Left ventricle myocardium inferior (tissue), 1 donor: ENCODE measurements at regions not wholly inside any gene's neighbourhood (a gene's known extent, or its start where the extent isn't known, plus 50 kb on each side); places are given as distances from the start of the nearest gene placed in this dataset.

Experiments used
- DNase-seq: peaks from one replicate; pipeline ENCODE4 v3.0.0-alpha.2; 2020
- H3K27ac ChIP-seq: fragments of 200-600 bp; replicated peaks from 2 replicates; pipeline ENCODE4 v1.8.0; 2021
- H3K27me3 ChIP-seq: fragments of 200-600 bp; 2 replicates; pipeline ENCODE4 v1.8.0; 2021; ENCODE audit warnings: low read depth
- H3K36me3 ChIP-seq: fragments of 200-600 bp; 2 replicates; pipeline ENCODE4 v1.8.0; 2021
- H3K4me1 ChIP-seq: fragments of 200-600 bp; 2 replicates; pipeline ENCODE4 v1.8.0; 2021
- H3K4me3 ChIP-seq: fragments of 200-600 bp; 2 replicates; pipeline ENCODE4 v1.8.0; 2021; ENCODE audit warnings: mild to moderate bottlenecking, moderate library complexity
- H3K9me3 ChIP-seq: fragments of 200-600 bp; replicated peaks from 2 replicates; pipeline ENCODE4 v1.8.0; 2021
- intact Hi-C: fragments of 100-400 bp; cut with micrococcal nuclease; formaldehyde crosslinking; loops from one replicate; pipeline ENCODE4 v1.11.0; 2022
- TF ChIP-seq, protein P1 (sequence below): fragments of 200-600 bp; IDR thresholded peaks from 2 replicates; pipeline ENCODE4 v1.8.0; 2021; ENCODE audit warnings: antibody characterized with exemption, mild to moderate bottlenecking, borderline replicate concordance
- donor health status: DM: no; HTN: yes; CAD: no; lungs with severe emphysema.

DNA sequence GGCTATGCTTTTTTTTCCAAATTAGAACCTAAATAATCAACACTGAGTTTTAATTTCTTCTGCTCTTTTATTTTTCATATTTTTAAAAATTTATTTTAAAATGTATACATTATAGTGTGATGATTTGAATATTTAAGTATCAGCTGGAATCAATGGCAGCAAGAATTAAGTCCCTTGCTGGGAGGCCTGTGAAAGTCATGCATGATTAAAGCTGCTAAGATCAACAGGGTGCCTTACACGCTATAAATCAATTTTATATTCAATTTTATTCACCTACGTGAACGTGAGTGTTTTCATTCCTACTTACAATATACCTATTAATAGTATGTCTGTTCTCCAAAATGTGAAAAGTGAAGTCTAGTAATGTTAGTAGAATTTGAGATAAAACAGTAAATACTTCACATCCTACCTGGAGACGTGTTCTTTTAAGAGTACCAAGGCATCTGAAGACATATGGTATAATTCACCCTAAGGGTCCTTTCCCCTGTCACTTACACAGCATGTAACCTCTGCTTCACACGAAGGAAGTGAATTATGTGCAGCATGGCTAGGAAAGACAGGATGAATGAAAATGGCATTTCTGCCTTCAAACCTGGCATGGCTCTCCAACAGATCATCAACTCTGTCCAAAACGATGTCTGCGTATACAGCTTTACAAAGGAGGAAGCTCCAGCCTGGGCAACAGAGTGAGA, 640.4 kb upstream of the ROBO1 start:
- intact Hi-C loops: no loop called here
- Histone ChIP-seq H3K4me3 (no peak overlapping the region), H3K9me3 (no peaks in the 10 kb centered on the region), H3K27ac (no peak overlapping the region), H3K4me1 (no peaks in the 10 kb centered on the region), H3K27me3 (no peaks in the 10 kb centered on the region), H3K36me3 (no peaks in the 10 kb centered on the region)
- TF ChIP-seq, protein P1, sequence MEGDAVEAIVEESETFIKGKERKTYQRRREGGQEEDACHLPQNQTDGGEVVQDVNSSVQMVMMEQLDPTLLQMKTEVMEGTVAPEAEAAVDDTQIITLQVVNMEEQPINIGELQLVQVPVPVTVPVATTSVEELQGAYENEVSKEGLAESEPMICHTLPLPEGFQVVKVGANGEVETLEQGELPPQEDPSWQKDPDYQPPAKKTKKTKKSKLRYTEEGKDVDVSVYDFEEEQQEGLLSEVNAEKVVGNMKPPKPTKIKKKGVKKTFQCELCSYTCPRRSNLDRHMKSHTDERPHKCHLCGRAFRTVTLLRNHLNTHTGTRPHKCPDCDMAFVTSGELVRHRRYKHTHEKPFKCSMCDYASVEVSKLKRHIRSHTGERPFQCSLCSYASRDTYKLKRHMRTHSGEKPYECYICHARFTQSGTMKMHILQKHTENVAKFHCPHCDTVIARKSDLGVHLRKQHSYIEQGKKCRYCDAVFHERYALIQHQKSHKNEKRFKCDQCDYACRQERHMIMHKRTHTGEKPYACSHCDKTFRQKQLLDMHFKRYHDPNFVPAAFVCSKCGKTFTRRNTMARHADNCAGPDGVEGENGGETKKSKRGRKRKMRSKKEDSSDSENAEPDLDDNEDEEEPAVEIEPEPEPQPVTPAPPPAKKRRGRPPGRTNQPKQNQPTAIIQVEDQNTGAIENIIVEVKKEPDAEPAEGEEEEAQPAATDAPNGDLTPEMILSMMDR: no peak
- DNase-seq: no peak

DNA sequence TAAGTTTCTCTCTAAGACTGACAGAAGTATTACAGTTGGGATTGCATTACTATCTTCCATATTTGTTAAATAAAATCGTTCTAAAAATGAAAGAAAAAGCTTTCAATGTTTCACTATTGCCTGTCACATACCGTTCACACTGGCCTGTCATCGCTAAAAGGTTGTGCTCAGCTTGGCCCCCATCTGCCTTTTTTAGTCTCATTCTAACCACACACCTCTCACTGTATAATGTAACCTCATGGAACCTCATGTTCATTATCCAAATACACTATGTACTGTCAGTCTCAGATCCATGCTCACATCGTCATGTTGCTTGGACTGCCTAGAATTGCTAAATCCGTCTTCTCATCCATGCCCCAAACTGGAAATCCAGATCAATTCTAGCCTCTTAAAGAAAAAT, 637.8 kb upstream of the ROBO1 start:
- no peaks in the 10 kb centered on the region for H3K4me1 ChIP-seq
- no peak for DNase-seq
- intact Hi-C loops: no loop called here
- H3K9me3 ChIP-seq: peaks cover 4% of the 10 kb centered on the region
- TF ChIP-seq, protein P1: no peak
- no peaks in the 10 kb centered on the region for H3K36me3 ChIP-seq
- no peak overlapping the region for H3K4me3 ChIP-seq
- no peak overlapping the region for H3K27ac ChIP-seq
- H3K27me3 ChIP-seq: no peaks in the 10 kb centered on the region

DNA sequence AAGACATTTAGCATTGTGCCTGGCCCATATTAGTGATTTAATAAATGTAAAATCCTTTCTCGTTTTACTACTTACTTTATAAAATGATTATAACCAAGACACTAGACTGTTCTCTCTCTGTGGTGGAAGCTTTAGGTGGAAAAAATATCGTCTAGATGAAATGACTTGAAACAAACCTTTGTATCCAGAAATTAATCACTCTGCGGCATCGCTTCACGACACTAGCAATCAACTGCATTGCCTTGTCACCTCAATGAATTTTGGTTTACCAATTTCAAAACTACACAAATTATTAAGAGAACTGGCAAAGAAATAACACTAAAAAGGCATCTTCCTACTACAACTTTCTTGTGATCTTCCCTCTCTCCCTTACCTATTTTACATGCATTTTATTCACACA, 627.2 kb upstream of the ROBO1 start:
- Histone ChIP-seq H3K27ac (no peak overlapping the region), H3K9me3 (no peaks in the 10 kb centered on the region), H3K4me1 (no peaks in the 10 kb centered on the region), H3K36me3 (no peaks in the 10 kb centered on the region), H3K27me3 (no peaks in the 10 kb centered on the region), H3K4me3 (no peak overlapping the region)
- DNase-seq: no peak
- intact Hi-C loops: no loop called here
- TF ChIP-seq, protein P1: no peak

DNA sequence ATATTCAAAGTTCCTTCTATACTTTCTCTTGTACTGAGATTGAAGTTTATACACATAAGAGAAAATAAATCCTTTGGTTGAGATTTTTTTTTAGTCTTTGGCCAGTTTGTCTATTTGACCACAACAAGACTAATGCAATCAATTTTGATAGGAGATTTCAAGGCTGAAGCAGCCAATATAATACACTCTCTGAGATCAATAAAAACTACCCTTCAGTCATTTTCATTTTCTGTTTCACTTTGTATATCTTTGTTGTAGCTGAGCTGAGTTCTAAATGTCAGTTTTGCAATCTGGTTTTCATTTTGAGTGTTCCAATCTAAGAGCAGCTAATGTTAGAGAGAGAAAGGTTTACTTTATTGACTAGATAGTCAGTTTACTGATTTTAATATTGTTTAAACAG, 623.8 kb upstream of the ROBO1 start:
- Histone ChIP-seq H3K27me3 (no peaks in the 10 kb centered on the region), H3K27ac (no peak overlapping the region), H3K4me1 (no peaks in the 10 kb centered on the region), H3K9me3 (peaks cover 10% of the 10 kb centered on the region), H3K36me3 (no peaks in the 10 kb centered on the region), H3K4me3 (no peak overlapping the region)
- TF ChIP-seq, protein P1: no peak
- no peak for DNase-seq
- intact Hi-C loops: no loop called here

DNA sequence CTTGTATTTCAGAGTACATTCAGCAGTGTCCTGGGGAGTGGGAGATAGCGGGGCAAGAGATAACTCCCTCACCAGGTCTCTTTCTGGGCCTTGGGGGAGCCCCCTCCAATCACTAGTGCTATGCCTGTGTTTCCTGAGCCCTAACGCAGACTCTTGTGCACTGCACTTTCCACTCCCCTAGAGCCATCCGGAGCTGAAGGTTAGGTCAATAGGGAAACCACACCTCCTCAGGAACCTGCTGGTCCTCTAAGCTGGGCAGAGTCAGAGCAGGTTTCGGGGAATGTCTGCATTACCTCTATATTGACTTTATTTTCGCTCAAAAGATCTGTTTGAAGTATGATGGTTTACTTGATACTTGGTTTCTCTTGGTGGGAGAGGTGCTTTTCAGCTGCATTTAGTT, 617.0 kb upstream of the ROBO1 start:
- TF ChIP-seq, protein P1: no peak

More for the DNA sequence above, 617.0 kb upstream of the ROBO1 start:
- no peaks in the 10 kb centered on the region for H3K27me3 ChIP-seq
- peaks cover 14% of the 10 kb centered on the region for H3K9me3 ChIP-seq
- no peak for DNase-seq
- no peaks in the 10 kb centered on the region for H3K36me3 ChIP-seq
- no peak overlapping the region for H3K27ac ChIP-seq
- no peak overlapping the region for H3K4me3 ChIP-seq
- H3K4me1 ChIP-seq: no peaks in the 10 kb centered on the region
- intact Hi-C loops: no loop called here
